ENCODE measurements at regions not wholly inside any gene's neighbourhood (a gene's known extent, or its start where the extent isn't known, plus 50 kb on each side); places are given as distances from the start of the nearest gene placed in this dataset.

DNA sequence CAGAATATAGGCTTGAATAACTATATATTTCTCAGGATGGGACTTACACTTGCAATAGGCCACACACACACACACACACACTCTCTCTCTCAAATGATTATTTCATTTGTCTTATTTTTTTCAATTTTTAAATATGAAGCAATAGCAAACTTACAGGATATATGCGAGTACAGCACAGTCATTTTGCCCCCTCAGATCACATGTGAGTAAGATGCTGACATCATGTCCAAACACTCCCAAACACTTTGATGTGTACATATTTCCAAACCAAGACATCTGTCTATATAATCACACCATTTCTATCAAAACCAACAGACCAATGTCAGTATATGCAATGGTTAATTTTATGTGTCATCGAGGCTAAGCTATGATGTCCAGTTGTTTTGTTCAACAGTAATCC lies 1535.9 kb upstream of the FLRT2 start:
- no peaks in the 10 kb centered on the region for H3K79me2 ChIP-seq (ENCODE audit: insufficient read depth, low read depth)
- H3K4me1 ChIP-seq (ENCODE audit: low read depth, poor library complexity, severe bottlenecking), result no peaks in the 10 kb centered on the region
- no peak overlapping the region for H2AFZ ChIP-seq (ENCODE audit: low read depth)
- H3K27ac ChIP-seq, result no peak overlapping the region
- H3K4me3 ChIP-seq (IDR thresholded peaks at IDR 0.05; ENCODE audit: insufficient read depth, low read depth, low read length), result no peak overlapping the region
- TF ChIP-seq, protein P1, sequence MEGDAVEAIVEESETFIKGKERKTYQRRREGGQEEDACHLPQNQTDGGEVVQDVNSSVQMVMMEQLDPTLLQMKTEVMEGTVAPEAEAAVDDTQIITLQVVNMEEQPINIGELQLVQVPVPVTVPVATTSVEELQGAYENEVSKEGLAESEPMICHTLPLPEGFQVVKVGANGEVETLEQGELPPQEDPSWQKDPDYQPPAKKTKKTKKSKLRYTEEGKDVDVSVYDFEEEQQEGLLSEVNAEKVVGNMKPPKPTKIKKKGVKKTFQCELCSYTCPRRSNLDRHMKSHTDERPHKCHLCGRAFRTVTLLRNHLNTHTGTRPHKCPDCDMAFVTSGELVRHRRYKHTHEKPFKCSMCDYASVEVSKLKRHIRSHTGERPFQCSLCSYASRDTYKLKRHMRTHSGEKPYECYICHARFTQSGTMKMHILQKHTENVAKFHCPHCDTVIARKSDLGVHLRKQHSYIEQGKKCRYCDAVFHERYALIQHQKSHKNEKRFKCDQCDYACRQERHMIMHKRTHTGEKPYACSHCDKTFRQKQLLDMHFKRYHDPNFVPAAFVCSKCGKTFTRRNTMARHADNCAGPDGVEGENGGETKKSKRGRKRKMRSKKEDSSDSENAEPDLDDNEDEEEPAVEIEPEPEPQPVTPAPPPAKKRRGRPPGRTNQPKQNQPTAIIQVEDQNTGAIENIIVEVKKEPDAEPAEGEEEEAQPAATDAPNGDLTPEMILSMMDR (conservative IDR thresholded peaks at IDR 0.05; ENCODE audit: low read depth, low read length), result no peak
- no peak overlapping the region for H3K4me2 ChIP-seq
- H3K36me3 ChIP-seq (ENCODE audit: insufficient read depth), result no peaks in the 10 kb centered on the region
- no peaks in the 10 kb centered on the region for H4K20me1 ChIP-seq (ENCODE audit: insufficient read depth)
- H3K9ac ChIP-seq, result no peak overlapping the region
- no peaks in the 10 kb centered on the region for H3K27me3 ChIP-seq (ENCODE audit: insufficient read depth, low read depth)

DNA sequence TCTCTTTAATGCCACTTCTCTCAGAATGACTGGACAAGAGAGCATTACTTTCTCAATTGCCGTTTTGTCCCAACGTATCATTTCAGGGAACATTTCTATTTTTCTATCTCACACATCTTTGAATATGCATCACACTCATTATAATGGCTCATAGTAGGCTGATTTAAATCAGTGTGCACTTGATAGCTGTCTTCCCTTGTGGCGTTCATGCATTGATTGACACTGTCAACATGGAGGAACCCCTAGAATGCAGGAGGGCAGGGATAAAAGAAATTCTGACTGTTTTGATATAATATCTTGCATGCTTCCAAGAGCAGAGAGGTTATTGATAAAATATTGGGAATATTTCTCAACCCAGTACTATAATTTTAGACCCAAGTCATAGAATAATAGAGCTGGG lies 1528.9 kb upstream of the FLRT2 start:
- H3K27me3 ChIP-seq (ENCODE audit: insufficient read depth, low read depth), result no peaks in the 10 kb centered on the region
- no peak overlapping the region for H3K4me2 ChIP-seq
- no peak overlapping the region for H3K9ac ChIP-seq
- no peaks in the 10 kb centered on the region for H4K20me1 ChIP-seq (ENCODE audit: insufficient read depth)
- TF ChIP-seq, protein P1 (conservative IDR thresholded peaks at IDR 0.05; ENCODE audit: low read depth, low read length), result no peak
- no peak overlapping the region for H2AFZ ChIP-seq (ENCODE audit: low read depth)
- no peaks in the 10 kb centered on the region for H3K4me1 ChIP-seq (ENCODE audit: low read depth, poor library complexity, severe bottlenecking)
- no peaks in the 10 kb centered on the region for H3K36me3 ChIP-seq (ENCODE audit: insufficient read depth)
- no peak overlapping the region for H3K4me3 ChIP-seq (IDR thresholded peaks at IDR 0.05; ENCODE audit: insufficient read depth, low read depth, low read length)
- H3K79me2 ChIP-seq (ENCODE audit: insufficient read depth, low read depth), result no peaks in the 10 kb centered on the region
- H3K27ac ChIP-seq, result no peak overlapping the region

DNA sequence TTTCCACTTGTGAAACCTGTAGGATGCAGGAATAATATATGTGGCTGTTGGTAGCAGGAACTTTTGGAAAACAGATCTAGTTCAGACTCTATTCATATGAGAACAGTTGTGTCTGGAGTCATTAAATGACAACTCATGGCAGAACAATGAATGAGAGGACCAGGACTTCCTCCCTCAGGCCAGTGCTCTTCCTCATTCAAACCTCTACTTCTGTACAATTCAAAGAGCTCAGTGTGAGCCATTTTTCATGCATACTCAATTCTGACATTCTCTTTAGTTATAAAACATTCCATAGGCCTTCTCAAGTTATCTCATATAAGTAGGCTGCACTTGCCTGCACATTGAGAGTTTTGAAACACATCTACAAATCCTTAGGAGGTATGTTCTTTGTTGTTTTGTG lies 1526.6 kb upstream of the FLRT2 start:
- Histone ChIP-seq H3K27ac (no peak overlapping the region), H3K27me3 (ENCODE audit: insufficient read depth, low read depth) (no peaks in the 10 kb centered on the region), H3K9ac (no peak overlapping the region), H2AFZ (ENCODE audit: low read depth) (no peak overlapping the region), H3K36me3 (ENCODE audit: insufficient read depth) (no peaks in the 10 kb centered on the region), H3K4me1 (ENCODE audit: low read depth, poor library complexity, severe bottlenecking) (no peaks in the 10 kb centered on the region), H3K4me3 (IDR thresholded peaks at IDR 0.05; ENCODE audit: insufficient read depth, low read depth, low read length) (no peak overlapping the region), H4K20me1 (ENCODE audit: insufficient read depth) (no peaks in the 10 kb centered on the region), H3K79me2 (ENCODE audit: insufficient read depth, low read depth) (no peaks in the 10 kb centered on the region), H3K4me2 (no peak overlapping the region)
- TF ChIP-seq, protein P1 (conservative IDR thresholded peaks at IDR 0.05; ENCODE audit: low read depth, low read length), result no peak

DNA sequence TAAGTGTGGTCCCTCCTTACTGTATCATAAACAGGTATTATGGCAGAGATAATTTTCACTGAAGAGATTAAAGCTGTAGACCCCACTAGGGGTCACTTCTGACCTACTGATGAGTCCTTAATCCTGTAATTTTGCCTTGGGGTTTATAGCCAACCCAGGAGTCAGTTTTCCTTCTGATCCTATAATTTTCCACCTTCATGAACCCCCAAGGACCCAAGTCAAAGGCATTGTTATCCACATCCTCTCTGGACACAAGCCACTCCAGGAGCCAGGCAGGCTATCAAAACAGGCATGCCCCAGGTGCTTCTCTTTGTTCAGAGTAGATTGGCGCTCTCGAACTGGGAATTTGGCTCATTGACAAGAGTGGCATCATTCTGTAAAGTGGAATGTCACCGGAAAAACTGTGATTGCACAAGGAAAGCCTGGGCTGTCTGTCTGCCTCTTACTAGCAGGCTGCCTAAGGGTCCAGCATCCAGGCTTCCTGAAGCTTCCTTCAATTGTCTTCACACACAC lies 1523.2 kb upstream of the FLRT2 start:
- Histone ChIP-seq H3K9ac (no peak overlapping the region), H3K4me3 (IDR thresholded peaks at IDR 0.05; ENCODE audit: insufficient read depth, low read depth, low read length) (no peak overlapping the region), H3K27ac (no peak overlapping the region), H3K36me3 (ENCODE audit: insufficient read depth) (no peaks in the 10 kb centered on the region), H3K79me2 (ENCODE audit: insufficient read depth, low read depth) (no peaks in the 10 kb centered on the region), H3K4me2 (no peak overlapping the region), H3K27me3 (ENCODE audit: insufficient read depth, low read depth) (no peaks in the 10 kb centered on the region), H2AFZ (ENCODE audit: low read depth) (no peak overlapping the region), H4K20me1 (ENCODE audit: insufficient read depth) (no peaks in the 10 kb centered on the region), H3K4me1 (ENCODE audit: low read depth, poor library complexity, severe bottlenecking) (no peaks in the 10 kb centered on the region)
- TF ChIP-seq, protein P1 (conservative IDR thresholded peaks at IDR 0.05; ENCODE audit: low read depth, low read length), result no peak
